Activated CD4-positive, alpha-beta T cell treated with anti-CD3 and anti-CD28 coated beads, Interleukin-2, Interleukin-6, amounts not matched to agents 100 ng/mL and 50 ng/mL, durations not matched to agents 16 hours and 8 hours (primary cell): ENCODE measurements at regions not wholly inside any gene's neighbourhood (a gene's known extent, or its start where the extent isn't known, plus 50 kb on each side); places are given as distances from the start of the nearest gene placed in this dataset.
"Not testable (repeated sequence)": the region's sequence is repeated elsewhere in the genome, so short reads cannot be mapped to it uniquely, and the experiment has no call there.

Experiments used
- DNase-seq: peaks from one replicate; pipeline ENCODE4 v3.0.0-alpha.2; 2020

DNA sequence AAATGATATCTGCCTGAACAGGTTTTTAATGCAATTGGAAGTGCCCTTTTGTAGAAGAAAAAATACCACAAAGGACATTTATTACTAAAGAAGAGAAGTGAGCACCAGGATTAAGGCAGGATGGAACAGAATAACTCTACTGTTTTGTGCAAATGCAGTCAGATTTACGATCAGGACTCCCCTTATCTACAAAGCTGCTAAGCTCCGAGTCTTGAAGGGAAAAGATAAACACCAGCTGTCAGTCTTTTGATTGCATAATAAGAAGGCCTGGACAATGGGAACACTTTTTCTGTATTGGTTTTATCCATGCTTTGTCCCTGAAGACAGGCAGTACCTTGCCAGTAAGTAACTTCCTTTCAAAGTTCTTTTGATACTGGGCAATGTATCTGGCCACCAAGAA, 797.9 kb upstream of the SLC35B3 start:
- no peak for DNase-seq

DNA sequence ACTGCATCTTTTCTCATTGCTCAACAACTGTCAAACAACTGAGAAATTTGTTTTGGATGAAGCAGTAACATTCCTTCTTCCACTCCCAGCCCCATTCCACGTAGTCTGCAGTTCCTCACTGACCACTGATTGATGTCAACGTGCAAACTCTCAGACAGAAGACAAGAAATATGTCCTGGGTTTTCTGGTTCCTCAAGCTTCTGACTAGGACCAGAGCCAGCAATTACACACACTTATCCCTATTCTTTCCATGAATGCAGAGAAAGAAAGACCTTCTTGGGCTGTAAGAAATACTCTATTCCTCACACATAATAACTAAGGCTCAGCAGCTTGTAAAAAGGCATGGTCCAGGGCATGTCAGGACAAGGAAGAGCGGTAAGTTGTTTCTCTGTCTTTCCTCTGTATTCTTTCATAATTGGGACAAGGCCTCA, 790.1 kb upstream of the SLC35B3 start:
- no peak for DNase-seq

DNA sequence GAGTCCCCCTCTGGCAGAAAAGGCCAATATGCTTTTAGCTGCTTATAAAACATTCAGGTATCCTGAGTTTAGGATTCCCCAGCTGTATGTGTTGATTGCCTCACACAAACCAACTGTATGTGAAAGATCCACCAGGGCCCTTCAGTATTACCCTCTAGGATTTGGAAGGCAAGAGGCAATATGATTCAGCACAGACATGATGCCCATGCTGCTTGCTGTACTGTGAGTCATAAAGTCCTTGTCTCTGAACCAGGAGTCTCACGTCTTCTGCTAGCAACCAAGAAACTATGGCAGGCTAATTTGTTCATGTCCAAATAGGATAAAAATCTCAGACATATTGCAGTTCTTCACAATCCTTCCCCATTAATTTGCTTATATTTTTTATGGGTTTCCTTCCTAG, 789.2 kb upstream of the SLC35B3 start:
- no peak for DNase-seq

DNA sequence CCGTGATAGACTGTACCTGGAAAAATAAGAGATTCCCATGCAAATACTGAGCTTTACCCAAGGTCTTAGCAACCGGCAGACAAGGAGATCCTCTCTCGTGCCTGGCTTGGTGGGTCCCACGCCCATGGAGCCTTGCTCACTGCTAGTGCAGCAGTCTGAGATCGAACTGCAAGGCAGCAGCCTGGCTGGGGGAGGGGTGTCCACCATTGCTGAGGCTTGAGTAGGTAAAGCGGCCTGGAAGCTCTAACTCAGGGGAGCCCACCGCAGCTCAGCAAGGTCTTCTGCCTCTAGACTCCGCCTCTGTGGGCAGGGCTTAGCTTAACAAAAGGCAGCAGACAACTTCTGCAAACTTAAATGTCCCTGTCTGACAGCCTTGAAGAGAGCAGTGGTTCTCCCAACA, 778.4 kb upstream of the SLC35B3 start:
- not testable (repeated sequence) for DNase-seq

DNA sequence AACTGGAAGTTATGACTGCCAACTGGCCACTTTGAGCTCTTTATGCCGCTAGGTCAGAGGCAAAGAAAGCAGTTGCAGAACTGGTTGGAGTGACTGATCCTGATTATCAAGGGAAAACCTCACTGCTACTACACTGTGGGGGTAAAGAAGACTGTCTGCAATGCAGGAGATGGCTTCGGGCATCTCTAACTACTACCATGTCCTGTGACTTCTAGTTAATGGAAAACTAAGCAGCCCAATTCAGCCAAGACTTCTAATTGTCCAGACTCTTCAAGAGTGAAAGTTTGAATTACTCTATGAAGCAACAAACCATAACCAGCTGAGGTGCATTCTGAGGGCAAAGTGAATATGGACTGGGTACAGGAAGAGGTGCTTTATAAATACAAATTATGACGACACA, 773.6 kb upstream of the SLC35B3 start:
- DNase-seq: no peak

- DNase-seq: no peak
Measured at GRCh38 chr6:9205645-9206044, 770.3 kb upstream of the SLC35B3 start.

- no peak for DNase-seq
Measured at GRCh38 chr6:9204171-9204570, 768.8 kb upstream of the SLC35B3 start.

DNA sequence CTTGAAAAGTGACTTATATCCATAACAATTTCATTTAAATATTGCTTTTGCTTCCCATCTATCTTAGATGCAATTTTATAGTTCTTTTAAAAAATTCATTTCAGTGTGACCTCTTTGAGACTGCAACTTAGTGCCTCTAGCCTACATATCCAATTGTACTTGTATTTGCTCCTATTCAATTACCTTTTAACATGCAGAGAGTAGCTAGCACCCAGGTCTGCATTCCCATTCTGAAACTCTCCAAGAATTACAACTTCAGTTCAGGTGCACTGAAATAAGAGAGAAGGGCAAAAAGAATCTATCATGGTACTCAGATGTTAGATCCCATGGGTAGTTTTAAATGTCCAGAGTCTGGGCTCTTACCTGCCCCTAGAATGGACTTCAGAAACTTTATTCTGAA, 765.4 kb upstream of the SLC35B3 start:
- DNase-seq: no peak

- no peak for DNase-seq
Measured at GRCh38 chr6:9197726-9198125, 762.4 kb upstream of the SLC35B3 start.

DNA sequence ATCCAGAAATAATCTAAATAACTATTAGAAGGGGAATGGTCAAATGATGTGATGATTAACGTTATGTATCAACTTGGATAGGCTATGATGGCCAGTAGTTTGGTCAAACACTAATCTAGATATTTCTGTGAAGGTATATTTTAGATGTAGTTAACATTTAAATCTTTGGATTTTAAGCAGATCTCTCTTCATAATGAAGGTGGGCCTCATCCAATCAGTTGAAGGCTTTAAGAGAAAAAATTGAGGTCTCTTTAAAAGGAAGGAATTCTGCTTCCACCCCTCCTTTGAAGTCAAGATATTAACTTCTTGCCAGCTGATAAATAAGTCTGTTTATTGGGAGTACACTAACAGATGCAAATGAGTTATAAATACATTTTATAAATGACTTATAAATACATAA, 760.0 kb upstream of the SLC35B3 start:
- no peak for DNase-seq

DNA sequence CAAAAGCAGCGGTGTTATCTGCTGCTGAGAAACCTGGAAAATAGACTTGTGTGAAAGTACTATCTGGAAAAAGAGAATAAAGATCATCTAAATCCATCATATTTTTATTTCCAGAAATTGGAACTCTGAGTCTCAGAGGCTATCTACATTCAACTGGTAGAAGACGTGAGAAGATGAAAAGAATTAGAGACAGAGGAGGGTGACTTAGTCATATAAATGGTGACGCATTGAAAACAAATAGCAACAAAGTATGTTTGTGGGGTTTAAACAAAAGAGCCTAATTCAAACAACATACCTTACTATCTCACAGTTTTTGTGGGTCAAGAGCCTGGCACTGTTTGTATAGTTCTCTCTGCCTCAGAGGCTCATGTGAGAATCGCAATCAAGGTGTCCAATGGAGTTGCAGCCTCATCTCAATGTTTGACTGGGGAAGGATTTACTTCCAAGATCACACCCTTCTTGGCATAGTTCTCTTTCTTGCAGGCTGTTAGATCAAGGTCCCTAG, 757.1 kb upstream of the SLC35B3 start:
- no peak for DNase-seq

DNA sequence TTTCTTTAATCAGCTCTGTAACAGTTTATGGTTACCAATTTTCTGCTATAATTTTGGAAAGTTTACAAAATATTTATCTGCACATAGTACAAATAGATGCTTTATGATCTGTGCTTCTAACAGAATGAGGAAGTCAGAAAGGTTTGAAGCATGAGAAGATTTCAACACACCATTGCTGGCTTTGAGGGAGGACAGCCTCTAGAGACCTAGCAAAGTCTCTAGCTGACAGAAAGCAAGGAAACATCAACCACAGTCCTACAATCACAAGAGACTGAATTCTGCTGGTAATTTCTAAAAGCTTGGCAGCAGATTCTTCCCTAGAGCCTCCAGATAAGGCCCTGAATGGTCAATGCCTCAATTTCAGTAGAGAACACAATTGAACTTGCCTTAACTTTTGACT, 750.8 kb upstream of the SLC35B3 start:
- no peak for DNase-seq

GRCh38 chr6:9178071-9178470, 742.7 kb upstream of the SLC35B3 start:
- no peak for DNase-seq

- DNase-seq: no peak
Measured at GRCh38 chr6:9173229-9173628, 737.9 kb upstream of the SLC35B3 start.

- no peak for DNase-seq
Measured at GRCh38 chr6:9172096-9172495, 736.8 kb upstream of the SLC35B3 start.

GRCh38 chr6:9168669-9169068, 733.3 kb upstream of the SLC35B3 start:
- no peak for DNase-seq

DNA sequence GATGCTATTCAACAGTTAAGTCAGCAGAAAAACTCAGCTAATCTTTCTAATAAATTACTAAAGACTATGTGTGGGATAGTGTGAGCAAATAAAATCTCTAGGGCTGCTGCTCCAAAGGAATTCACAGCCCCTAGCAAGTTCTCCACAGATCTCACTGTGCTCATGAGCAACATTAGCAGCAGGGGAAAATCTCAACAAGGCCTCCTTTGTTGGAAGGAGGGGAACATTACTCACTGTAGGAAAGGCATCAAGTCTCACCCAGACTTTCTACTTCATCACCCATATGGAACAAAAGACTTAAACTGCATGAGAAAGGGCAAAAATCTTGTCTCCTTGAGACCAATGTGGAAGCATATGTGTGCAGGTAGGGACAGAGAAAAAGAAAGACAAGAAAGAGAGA, 726.4 kb upstream of the SLC35B3 start:
- no peak for DNase-seq

DNA sequence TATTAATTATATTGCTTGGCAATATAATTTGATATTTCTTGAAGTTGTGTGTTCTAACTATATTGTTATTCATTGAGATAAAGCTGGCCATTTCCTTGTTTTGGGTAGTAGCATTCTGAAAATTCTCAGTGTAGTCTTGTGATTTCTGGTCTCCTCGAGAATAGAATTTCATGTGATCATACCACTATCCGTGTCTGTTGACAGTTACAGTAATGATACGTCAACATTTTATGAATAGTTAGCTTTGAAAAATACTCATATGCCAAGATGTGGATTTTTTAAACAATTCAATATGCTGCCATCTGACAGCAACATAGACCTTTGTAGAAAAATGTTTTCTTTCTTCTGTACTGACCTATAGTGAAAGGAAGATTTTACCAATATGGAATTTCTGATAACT, 723.7 kb upstream of the SLC35B3 start:
- no peak for DNase-seq

- DNase-seq: no peak
Measured at GRCh38 chr6:9155836-9156235, 720.5 kb upstream of the SLC35B3 start.

GRCh38 chr6:9143140-9143539, 707.8 kb upstream of the SLC35B3 start:
- DNase-seq: no peak

- no peak for DNase-seq
Measured at GRCh38 chr6:9140951-9141460, 705.7 kb upstream of the SLC35B3 start.

- no peak for DNase-seq
Measured at GRCh38 chr6:9140172-9140571, 704.8 kb upstream of the SLC35B3 start.

DNA sequence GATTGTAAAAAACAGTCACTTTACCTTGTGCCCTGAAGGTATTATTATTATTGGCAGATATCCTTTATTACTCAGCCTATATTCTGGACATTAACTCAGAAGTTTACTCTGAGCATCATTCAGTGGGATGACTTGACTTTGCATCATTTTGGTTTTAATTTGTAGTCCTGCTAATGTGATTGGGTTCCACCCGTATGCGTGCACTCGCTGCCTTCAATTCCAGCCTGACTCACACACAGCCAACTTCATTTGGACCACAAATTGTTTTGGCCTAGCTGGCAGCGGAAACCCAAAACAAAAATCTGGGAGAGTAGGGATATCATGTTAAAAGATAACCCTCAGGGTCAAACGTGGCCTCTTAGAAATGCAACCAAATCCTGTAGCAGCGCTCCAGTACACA, 704.4 kb upstream of the SLC35B3 start:
- no peak for DNase-seq

DNA sequence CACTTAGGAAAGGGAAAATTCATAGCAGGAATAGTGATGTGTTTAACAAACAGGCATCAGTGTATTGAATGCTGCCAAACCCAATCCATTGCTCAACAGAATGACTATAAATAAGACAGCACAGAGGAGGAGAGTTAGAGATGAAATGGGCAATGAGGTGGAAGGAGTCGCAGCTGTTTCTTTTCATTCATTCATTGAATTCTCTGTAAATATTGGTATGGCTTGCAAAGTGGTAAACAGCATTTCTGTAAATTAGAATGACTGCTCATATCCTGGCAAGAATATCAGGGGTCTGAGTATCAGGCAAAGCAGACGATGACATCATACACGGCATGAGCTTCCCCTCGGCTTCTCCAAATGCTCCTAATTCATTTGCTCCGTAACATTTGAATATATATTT, 703.6 kb upstream of the SLC35B3 start:
- no peak for DNase-seq

GRCh38 chr6:9136141-9136822, 700.9 kb upstream of the SLC35B3 start:
- no peak for DNase-seq
